GM12878 (cell line): ENCODE measurements at regions not wholly inside any gene's neighbourhood (a gene's known extent, or its start where the extent isn't known, plus 50 kb on each side); places are given as distances from the start of the nearest gene placed in this dataset.

Source experiments
- CTCF ChIP-seq, 3 experiments: IDR thresholded peaks in 2 of 3; conservative IDR thresholded peaks in 1 of 3; 2 replicates each; pipeline ENCODE4 v1.5.1; 2011; ENCODE audit warnings: low read depth in 3 of 3, low read length in 3 of 3, mild to moderate bottlenecking in 3 of 3, control low read depth in 2 of 3, moderate library complexity in 2 of 3, inconsistent platforms in 1 of 3, mixed read lengths in 1 of 3; ENCODE audit not compliant: control insufficient read depth in 2 of 3, insufficient read depth in 1 of 3; ENCODE audit errors: extremely low read depth in 1 of 3
- MEF2A ChIP-seq: IDR thresholded peaks from 2 replicates; pipeline ENCODE4 v1.6.1; 2011; ENCODE audit warnings: low read depth, mild to moderate bottlenecking, low read length, moderate library complexity; ENCODE audit not compliant: insufficient read depth
- MLLT1 ChIP-seq: fragments of 450-650 bp; IDR thresholded peaks from 2 replicates; pipeline ENCODE4 v1.6.1; 2016; ENCODE audit warnings: mild to moderate bottlenecking
- TARDBP ChIP-seq: IDR thresholded peaks from 2 replicates; pipeline ENCODE4 v1.6.1; 2016; ENCODE audit warnings: borderline replicate concordance
- TF ChIP-seq, protein P1 (sequence below): fragments of 450-650 bp; IDR thresholded peaks from 2 replicates; pipeline ENCODE4 v1.6.1; 2016; ENCODE audit warnings: mild to moderate bottlenecking

DNA sequence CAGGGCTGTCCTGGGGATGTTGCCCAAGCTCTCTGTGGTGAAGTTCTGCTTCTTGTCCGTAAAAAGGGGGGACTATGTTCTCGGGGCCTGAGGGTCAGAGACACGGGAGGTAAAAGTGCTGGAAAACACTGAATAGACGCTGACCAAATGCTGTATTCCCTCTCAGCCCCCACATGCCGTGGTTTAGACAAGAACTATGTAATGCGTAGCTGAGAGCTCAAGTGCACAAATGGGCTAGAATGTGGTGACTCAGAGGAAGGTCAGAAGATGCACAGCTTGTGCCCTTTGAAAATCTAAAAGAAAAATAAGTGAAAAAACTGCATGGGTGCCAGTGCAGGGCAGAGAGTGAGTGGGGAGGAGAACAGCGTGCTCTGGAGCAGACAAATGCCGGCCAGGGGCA lies 80.3 kb upstream of the MAP4K4 start:
- TF ChIP-seq MLLT1 (no peak), TARDBP (no peak), MEF2A (no peak), CTCF (IDR thresholded peaks at IDR 0.05 in 2 of 3, conservative IDR thresholded peaks at IDR 0.05 in 1 of 3; ENCODE audit: control insufficient read depth in 2 of 3, extremely low read depth in 1 of 3, insufficient read depth in 1 of 3, low read depth in 3 of 3, low read length in 3 of 3) (no peak)
- TF ChIP-seq, protein P1, sequence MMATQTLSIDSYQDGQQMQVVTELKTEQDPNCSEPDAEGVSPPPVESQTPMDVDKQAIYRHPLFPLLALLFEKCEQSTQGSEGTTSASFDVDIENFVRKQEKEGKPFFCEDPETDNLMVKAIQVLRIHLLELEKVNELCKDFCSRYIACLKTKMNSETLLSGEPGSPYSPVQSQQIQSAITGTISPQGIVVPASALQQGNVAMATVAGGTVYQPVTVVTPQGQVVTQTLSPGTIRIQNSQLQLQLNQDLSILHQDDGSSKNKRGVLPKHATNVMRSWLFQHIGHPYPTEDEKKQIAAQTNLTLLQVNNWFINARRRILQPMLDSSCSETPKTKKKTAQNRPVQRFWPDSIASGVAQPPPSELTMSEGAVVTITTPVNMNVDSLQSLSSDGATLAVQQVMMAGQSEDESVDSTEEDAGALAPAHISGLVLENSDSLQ: no peak
